Lower leg skin (tissue), 3 donors: ENCODE measurements at regions not wholly inside any gene's neighbourhood (a gene's known extent, or its start where the extent isn't known, plus 50 kb on each side); places are given as distances from the start of the nearest gene placed in this dataset.

Source experiments
- POLR2A ChIP-seq, 2 donors: fragments of 450-650 bp; IDR thresholded peaks; one replicate each; pipeline ENCODE4 v1.6.1; 2016 to 2017; ENCODE audit warnings: antibody characterized with exemption in 2 of 2, mild to moderate bottlenecking in 1 of 2, moderate library complexity in 1 of 2
- TF ChIP-seq, protein P1 (sequence below), 3 donors: fragments of 450-650 bp; IDR thresholded peaks; one replicate each; pipeline ENCODE4 v1.5.1; 2016; ENCODE audit warnings: antibody characterized with exemption in 3 of 3, mild to moderate bottlenecking in 3 of 3, moderate library complexity in 2 of 3

DNA sequence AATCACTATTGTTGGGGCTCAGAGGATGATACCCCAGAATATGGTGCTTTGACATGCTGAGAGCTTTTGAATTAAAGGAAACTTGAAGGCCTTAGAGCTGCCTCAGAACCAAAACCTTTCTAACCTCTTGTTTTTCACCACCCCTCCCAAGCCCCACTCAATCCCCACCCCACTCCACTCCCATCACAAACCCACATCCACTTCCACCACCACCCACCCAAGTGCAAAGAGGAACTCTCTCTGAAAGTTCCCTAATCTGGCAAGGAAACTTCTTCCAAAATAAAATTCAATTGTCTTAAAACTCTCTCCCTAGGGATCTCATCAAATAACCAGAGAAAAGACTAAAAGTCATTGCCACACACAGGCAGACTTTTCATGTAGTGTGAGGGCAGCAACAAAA is 301.2 kb upstream of the ARHGEF26 start:
- TF ChIP-seq, protein P1, sequence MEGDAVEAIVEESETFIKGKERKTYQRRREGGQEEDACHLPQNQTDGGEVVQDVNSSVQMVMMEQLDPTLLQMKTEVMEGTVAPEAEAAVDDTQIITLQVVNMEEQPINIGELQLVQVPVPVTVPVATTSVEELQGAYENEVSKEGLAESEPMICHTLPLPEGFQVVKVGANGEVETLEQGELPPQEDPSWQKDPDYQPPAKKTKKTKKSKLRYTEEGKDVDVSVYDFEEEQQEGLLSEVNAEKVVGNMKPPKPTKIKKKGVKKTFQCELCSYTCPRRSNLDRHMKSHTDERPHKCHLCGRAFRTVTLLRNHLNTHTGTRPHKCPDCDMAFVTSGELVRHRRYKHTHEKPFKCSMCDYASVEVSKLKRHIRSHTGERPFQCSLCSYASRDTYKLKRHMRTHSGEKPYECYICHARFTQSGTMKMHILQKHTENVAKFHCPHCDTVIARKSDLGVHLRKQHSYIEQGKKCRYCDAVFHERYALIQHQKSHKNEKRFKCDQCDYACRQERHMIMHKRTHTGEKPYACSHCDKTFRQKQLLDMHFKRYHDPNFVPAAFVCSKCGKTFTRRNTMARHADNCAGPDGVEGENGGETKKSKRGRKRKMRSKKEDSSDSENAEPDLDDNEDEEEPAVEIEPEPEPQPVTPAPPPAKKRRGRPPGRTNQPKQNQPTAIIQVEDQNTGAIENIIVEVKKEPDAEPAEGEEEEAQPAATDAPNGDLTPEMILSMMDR (IDR thresholded peaks at IDR 0.05) = no peak
- no peak for TF ChIP-seq POLR2A (IDR thresholded peaks at IDR 0.05)
